ENCODE measurements at regions not wholly inside any gene's neighbourhood (a gene's known extent, or its start where the extent isn't known, plus 50 kb on each side); places are given as distances from the start of the nearest gene placed in this dataset.

- TF ChIP-seq, protein P1, sequence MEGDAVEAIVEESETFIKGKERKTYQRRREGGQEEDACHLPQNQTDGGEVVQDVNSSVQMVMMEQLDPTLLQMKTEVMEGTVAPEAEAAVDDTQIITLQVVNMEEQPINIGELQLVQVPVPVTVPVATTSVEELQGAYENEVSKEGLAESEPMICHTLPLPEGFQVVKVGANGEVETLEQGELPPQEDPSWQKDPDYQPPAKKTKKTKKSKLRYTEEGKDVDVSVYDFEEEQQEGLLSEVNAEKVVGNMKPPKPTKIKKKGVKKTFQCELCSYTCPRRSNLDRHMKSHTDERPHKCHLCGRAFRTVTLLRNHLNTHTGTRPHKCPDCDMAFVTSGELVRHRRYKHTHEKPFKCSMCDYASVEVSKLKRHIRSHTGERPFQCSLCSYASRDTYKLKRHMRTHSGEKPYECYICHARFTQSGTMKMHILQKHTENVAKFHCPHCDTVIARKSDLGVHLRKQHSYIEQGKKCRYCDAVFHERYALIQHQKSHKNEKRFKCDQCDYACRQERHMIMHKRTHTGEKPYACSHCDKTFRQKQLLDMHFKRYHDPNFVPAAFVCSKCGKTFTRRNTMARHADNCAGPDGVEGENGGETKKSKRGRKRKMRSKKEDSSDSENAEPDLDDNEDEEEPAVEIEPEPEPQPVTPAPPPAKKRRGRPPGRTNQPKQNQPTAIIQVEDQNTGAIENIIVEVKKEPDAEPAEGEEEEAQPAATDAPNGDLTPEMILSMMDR (IDR thresholded peaks at IDR 0.05) = no peak
- no peak for TF ChIP-seq POLR2A (IDR thresholded peaks at IDR 0.05)
Measured at GRCh38 chr1:87852410-87853161, 523.9 kb downstream of the LMO4 start.
